HG03175 (cell line): ENCODE measurements at regions not wholly inside any gene's neighbourhood (a gene's known extent, or its start where the extent isn't known, plus 50 kb on each side); places are given as distances from the start of the nearest gene placed in this dataset.

Source experiments
- ATAC-seq: cut with Tn5 transposase; IDR thresholded peaks from one replicate; pipeline ENCODE4 v1.9.1; 2021; ENCODE audit warnings: mild to moderate bottlenecking, moderate library complexity; ENCODE audit not compliant: unreplicated experiment

DNA sequence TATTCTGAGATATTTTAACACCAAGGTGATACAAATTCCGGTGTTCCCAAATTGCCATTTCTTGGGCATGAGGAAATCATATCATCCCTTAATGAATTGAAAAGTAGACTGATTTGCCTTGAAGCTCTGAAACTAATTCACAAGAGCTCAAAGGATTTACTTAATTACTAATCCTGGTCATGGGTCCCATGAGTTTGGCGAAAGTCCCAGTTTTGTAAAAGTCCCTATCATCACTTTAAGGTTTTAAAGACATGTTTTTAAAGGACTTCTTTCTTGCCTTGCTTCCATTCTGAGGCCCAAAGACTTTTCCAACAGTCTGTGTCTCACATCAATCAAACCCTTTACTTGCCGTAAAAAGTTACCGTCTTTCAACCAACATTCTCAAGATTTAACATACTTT, 377.9 kb downstream of the DNAJB9 start:
- no peak for ATAC-seq

DNA sequence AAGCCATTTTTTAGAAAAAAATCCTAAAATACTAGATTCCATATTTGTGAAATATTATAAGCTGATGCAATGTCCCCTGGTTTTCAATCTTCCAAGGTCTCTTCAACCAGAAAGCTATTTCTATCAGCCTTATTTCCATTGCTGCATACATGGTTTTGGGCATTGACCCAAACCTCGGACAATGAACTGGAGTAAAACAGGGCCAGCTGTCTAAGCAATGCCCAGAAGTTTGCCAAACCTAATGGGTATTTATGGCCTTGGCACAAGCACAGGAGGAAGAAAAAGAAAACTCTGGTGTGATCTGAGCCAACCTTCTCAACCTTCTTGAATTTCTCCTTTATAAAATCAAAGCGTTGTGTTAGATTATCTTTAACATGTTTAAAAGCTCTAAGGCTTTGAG, 402.3 kb downstream of the DNAJB9 start:
- ATAC-seq = no peak

DNA sequence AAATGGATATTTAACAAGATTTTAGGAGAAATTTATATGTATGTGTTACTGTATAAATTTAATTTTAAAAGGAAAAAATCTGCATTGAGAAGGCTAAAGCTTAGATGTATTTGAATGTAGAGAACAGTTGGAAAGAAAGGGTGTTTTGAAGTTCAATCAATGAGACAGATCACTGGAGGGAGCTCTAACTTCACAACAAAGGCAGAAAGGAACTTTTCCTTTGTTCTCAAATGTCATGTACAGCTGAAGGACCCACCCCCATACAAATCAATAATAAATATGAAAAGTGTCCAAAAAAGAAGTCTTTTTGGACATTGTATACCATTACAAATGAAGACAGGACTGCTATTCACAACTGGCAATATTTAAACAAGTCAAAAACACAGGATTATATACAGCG, 403.4 kb downstream of the DNAJB9 start:
- no peak for ATAC-seq

DNA sequence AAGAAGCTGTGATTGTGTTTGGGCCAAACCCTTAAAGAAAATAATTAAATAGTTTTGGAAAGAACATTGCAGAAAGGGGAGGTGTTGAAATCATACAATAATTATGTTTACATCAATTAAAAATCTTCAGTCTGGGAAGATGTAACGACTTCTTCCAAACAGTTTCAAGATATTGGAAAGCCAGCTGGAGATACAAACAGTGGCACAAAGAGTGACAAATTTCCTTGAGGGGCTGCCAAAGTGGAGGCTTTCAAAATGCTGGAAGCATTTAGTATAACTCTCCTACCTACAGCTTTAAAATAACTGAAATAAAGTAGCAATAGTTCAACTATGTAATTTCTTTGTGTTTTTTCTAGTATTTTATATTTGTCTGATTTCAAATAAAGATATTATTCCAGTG, 405.0 kb downstream of the DNAJB9 start:
- ATAC-seq = no peak

DNA sequence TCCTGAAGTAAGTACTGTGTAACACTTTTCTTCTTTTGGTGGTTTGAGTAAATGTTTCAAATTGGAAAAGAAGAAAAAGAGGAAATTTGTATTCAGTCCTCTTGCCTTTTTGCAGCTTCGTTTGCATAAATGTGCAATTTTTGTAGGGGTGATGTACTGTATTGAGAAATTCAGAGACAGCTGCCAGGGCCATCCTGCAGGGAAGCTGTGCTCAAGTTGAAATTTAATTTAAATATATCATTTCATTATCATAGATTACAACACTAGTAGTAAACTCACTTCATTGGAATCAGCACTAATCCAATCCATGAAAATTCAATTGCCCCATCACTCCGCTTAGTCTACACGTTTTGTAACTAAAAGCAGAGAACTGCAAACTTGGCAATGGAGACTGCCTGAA, 415.4 kb downstream of the DNAJB9 start:
- ATAC-seq = no peak

DNA sequence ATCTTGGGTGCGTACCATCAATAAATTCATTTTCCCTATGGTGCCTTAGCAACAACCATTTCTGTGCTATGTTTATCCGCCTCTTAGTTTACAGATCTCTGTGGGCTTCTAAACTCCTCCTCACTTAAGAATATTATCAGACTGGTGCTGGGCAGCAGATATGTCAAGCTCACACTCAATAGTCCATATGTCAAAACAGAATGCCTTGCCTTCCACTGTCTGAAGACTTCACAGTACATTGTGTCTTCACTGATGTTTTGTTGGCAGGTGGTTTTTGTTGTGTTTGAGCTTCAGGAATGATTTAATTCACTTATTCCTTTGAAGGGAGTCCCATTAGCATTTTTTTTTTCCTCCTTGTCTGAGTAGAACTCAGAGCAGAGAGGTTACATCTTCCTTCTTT, 419.6 kb downstream of the DNAJB9 start:
- ATAC-seq = no peak

DNA sequence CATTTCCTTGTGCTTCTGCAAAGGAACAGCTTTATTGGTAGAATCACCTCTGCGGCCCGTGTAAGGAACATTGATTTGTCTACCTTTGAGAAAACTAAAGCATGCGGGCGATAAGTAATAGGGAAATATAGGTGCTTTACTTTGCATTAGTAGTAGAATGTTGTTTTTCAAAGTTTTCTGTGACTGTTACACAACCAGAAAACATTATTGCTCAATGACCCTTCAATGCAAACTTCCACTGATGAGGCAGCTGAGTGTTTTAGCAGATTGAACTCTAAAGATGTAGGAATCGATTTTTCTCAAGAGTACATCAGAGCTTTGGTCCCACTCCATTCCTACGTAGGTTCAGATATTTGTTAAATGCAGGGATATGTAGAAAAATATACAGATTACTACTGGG, 427.8 kb downstream of the DNAJB9 start:
- ATAC-seq = no peak

DNA sequence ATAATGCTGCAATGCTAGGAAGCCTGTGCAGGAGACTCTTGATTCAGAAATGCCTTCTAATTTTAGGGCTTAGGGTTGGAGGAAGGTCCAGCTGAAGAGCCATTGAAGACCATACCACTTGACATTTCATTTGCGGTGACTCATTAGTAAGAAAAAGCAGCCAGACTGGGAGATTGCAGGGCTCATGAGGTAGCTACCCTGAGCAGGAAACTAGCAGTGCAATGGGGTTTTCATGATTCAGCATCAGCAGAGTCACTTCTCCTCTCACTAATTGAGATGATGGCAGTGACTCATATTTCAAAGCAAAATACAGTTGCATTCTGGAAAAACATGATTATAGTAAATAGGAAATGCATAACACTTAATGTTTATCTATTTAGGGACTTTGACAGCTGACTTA, 434.1 kb downstream of the DNAJB9 start:
- no peak for ATAC-seq

DNA sequence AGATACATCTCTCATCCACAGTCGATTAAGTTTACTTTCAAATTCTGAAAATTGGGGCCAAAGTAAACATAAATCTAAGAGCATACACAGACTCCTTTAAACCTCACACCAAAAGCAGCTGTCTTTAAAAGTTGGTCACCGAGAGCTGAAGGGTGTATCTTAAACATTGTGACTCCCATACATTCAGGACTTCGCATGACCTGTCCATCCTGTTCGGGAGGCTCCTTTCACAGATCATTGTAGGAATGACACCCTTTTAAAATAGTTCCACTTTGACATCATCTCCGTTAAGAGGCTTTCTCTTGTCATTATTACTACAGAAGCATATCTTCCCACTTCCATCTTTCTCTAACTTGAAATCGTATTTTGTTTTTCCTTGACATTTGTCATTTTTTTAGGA, 440.0 kb downstream of the DNAJB9 start:
- no peak for ATAC-seq

DNA sequence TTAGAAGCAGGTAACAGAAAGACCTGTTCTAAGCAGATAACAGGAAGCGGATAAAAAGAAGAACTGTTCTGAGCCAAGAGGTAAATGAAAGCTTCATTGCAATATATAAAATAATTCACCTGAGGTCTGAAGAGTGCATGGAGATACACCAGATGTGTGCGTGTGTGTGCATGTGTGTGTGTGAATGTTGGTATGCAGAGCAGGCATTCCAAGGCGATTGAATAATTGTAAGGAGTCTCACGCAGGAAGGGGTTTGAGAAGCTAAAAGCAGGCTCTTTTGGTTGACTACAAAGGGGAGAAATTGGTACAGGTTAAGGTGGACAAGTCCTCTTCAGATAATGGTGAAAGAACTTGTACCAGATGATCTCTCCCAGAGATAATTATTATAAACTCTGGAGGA, 450.6 kb downstream of the DNAJB9 start:
- no peak for ATAC-seq

DNA sequence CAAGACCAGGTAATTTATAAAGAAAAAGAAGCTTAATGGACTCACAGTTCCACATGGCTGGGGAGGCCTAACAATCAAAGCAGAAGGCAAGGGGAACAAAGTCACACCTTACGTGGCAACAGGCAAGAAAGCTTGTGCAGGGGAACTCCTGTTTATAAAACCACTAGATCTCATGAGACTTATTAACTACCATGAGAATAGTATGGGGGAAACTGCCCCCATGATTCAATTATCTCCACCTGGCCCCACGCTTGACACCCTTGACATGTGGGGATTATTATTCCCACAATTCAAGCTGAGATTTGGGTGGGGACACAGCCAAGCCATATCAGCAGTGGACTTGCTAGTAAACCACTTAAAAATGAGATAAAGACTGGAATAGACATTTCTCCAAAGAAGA, 451.7 kb downstream of the DNAJB9 start:
- ATAC-seq = no peak

DNA sequence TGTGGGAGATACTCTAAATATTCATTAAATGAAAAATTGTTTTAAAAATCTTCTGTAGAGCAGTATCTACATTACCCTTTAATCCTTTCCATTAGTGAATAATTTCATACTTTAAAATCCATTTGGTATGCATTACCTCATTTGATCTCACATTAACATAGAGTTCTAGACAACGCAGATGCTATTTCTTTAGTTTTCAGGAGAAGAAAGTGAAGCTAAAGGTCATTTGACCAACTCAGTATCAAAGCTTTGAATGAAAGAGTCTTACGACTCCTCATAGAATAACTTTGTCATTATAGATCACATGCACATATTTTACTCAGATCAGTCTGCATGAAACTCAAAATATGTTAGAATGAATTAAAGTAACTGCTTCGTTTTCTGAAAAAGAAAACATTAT, 460.2 kb downstream of the DNAJB9 start:
- ATAC-seq = no peak

DNA sequence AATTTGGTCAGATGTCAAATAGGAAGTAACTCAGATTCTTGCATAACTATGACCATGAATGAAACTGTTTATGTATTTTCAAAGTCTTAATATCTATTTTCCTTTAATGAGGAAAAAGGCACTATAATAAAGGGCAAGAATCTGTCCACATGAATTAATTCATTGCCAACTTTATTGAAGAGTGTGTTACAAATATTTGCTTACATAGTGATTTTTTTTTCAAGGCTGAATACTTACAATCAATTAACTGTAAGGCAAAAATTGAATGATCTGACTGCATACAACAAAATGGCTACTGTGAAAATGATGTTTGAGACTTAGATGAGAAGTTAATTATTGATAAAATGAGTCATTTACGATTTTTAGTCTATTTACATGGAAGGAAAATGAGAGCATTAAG, 475.0 kb downstream of the DNAJB9 start:
- no peak for ATAC-seq

DNA sequence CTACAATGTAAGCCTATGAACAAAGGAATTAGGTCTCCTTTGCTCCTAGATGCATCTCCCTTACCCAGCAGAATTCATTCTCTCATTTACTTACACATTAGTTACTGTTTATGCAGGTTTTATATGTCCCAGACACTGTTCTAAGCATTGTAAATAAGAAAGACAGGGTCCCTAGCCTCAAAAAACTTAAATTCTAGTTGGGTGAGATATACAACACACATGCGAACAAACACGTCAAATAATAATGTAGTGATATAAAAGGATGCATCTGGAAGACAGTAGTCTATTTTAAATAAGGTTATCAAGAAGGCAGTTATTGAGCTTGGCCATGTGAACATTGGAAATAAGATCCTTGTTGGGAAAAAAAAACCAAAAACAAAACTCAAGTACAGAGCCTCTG, 479.7 kb downstream of the DNAJB9 start:
- no peak for ATAC-seq

DNA sequence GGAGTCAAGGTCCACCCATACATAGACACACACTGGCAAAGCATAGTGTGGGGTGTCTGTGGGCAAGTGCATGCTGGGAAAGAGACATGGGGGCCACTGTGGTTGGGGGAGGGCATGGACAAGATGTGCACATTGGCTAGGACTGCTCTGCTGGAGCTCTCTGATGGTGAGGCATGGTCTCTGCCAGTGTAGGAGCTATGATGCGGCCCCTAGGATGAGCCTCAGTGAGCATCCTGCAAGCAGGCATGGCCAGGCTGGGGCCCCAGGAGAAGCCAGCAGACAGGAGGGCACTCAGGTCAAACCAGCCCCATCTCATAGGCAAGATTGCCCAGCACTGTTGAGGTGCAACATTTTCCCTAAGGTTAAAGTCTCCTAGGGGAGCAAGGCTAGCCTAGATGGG, 489.4 kb downstream of the DNAJB9 start:
- ATAC-seq = no peak

DNA sequence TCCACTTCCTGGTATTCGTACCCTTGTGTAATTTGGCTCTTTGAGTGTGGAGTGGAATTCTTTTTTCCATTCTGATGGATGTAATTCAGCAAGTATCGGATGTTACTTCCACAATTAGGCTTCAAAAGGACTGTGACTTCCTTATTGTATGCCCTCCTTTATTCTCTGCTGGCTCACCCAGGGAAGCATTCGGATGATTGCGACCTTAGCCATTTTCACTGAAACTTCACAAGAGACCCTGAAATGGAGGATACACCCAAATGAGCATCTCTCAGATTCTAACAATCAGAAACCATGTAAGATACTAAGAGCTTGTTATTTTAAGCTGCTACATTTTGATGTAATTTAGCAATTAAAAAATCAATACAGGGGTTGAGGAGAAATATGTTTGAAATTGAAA, 493.1 kb downstream of the DNAJB9 start:
- no peak for ATAC-seq

DNA sequence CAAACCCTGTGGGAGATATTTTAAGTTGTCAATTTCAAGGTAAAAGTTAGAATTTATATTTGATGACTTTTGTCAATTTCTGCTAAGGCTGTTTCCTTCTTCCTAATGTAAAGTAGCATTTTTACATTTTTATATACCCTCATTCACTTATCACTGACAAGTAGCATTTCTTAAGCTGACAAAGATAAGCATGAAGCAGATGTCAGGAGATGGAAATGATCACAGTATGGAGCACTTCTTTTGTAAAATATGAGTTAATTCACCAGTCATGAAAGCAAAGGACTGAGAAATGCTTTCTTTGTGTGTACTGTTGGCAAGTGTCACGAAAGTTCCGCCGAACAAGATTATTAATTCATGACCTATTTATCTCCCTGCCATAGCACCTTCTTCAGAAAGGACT, 503.9 kb downstream of the DNAJB9 start:
- ATAC-seq = no peak

DNA sequence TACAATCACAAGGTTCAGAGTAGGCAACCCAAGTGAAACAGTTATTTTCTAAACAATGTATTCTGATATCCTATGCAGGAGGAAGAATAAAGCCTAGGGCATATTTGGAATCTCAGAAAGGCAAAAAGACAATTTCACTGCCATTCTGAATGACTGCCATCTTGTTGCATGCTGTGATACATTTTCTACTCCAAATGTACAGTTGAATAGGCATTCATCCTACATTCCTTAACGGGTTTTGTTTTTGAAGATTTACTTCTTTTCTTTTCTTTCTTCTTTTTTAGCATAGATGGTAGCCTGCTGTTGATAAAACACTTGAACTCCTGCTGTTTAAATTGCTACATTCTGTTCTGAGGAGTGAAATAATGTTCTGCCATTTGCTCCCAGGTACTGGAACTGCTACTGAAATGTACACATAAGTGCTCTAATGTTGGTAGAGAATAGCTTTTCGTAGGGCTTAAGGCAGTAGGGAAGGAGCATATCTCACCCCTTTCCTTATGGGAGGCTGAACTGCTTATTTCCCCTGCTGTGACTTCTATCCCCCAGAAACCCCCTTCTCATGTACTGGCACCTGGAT, 506.8 kb downstream of the DNAJB9 start:
- no peak for ATAC-seq

DNA sequence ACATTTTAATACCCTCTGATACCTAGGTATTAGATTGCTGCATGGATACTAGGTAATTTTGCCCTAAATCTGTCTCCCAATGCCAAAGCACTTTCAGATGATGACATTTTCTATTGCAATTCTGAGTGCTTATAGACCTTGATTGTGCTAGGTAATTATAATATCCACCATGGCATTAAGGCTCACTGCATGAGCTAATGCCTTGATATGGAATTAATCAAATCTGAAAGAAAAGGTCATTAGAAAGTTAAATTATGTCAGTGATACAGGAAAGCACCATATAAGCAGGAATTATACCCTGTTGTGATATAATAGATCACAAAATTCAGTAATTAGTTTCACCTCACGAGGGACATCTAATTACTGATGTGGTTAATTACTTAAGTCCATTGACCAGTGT, 521.4 kb downstream of the DNAJB9 start:
- no peak for ATAC-seq

DNA sequence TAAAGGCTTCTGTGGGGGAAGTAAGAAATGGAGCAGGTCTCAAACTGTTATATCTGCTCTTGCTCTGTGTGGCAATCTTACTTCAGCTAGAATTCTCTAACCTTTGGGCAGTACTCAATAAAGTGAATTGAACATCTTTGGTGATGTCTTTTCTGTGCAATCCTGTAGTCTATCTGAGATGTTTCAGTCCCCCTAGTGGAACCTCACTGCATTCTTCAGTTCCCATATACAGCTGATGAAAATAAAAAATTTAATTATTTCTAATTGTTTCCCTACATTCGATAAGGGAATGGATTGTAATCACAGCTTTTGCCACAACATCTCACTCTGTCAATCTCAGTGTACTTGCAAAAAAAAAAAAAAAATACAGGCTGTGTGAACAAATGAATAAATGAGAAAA, 522.6 kb downstream of the DNAJB9 start:
- ATAC-seq = no peak

DNA sequence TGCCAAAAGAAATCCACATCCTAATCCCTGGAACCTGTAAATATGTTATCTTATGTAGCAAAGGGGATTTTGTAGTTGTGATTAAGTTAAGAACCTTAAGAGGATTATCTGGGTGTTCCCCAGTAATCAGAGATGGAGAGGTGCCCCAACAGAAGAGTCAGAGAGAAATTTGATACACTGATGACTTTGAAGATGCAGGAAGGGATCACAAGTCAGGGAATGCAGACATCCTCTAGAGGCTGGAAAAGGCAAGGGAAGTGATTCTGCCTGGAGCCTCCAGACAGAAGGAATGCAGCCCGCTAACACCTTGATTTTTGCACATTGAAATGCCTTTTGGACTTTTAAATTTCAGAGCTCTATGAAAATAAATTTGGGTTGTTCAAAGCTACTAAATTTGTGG, 531.7 kb downstream of the DNAJB9 start:
- no peak for ATAC-seq

DNA sequence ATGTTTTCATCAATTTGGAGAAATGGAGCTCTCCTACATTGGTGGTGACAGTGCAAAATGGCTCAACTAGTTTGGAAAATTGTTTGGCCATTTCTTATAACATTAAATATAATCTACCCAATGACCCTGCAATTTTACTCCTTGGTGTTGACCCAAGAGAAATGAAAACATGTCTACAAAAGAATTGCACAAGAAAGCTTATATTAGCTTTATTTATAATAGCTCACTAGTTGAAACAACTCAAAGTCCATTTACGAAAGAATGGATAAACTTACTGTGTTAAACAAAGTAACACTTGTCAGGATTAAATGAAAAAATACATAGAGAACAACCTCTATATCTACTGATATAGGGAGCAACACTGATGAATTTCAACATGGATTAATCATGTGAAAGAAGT, 539.9 kb downstream of the DNAJB9 start:
- no peak for ATAC-seq

DNA sequence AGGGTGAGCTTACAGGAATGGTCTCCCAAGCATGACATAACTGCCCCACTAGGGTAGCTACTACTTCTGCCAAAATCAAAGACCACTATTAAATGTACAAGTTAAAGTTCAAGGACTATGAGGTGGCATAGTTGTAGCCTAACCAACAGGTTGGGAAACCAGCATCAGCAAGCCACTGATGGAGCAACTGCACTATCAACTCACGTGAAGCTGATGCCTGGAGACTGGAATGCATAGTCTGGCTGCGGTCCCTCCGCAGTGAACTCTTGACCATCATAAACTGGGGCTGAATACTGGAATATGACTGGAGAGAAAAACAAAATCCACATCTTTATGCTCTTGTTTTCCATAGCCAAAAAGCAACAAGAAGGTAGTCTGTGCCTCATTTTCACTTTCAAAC, 541.4 kb downstream of the DNAJB9 start:
- no peak for ATAC-seq
